ENCODE measurements at regions not wholly inside any gene's neighbourhood (a gene's known extent, or its start where the extent isn't known, plus 50 kb on each side); places are given as distances from the start of the nearest gene placed in this dataset.
A peak's percentile ranks its signal among the peaks of the same experiment; 100 is the strongest.
"Not testable (repeated sequence)": the region's sequence is repeated elsewhere in the genome, so short reads cannot be mapped to it uniquely, and the experiment has no call there.

- H3K9me3 ChIP-seq: no peaks in the 10 kb centered on the region
- no peaks in the 10 kb centered on the region for H3K36me3 ChIP-seq
- no peaks in the 10 kb centered on the region for H3K27me3 ChIP-seq
- DNase-seq: no peak
- no peak overlapping the region for H3K4me3 ChIP-seq
Observed at GRCh38 chr13:110055089-110055488, 251.9 kb downstream of the COL4A1 start.

GRCh38 chr13:110054041-110054440 lies 252.9 kb downstream of the COL4A1 start:
- H3K36me3 ChIP-seq: no peaks in the 10 kb centered on the region
- no peaks in the 10 kb centered on the region for H3K9me3 ChIP-seq
- no peak overlapping the region for H3K4me3 ChIP-seq
- no peaks in the 10 kb centered on the region for H3K27me3 ChIP-seq
- no peak for DNase-seq

GRCh38 chr13:110047496-110047895 lies 259.5 kb downstream of the COL4A1 start:
- no peaks in the 10 kb centered on the region for H3K36me3 ChIP-seq
- no peak overlapping the region for H3K4me3 ChIP-seq
- DNase-seq: peak; percentile 93
- no peaks in the 10 kb centered on the region for H3K9me3 ChIP-seq
- H3K27me3 ChIP-seq: no peaks in the 10 kb centered on the region

GRCh38 chr13:110046811-110047210 lies 260.1 kb downstream of the COL4A1 start:
- Histone ChIP-seq H3K4me3 (no peak overlapping the region), H3K9me3 (no peaks in the 10 kb centered on the region), H3K36me3 (no peaks in the 10 kb centered on the region), H3K27me3 (no peaks in the 10 kb centered on the region)
- no peak for DNase-seq

- no peaks in the 10 kb centered on the region for H3K36me3 ChIP-seq
- no peaks in the 10 kb centered on the region for H3K9me3 ChIP-seq
- H3K27me3 ChIP-seq: no peaks in the 10 kb centered on the region
- H3K4me3 ChIP-seq: no peak overlapping the region
- DNase-seq: no peak
Observed at GRCh38 chr13:110045919-110046318, 259.5 kb upstream of the IRS2 start.

GRCh38 chr13:110045202-110045601 lies 258.8 kb upstream of the IRS2 start:
- no peak overlapping the region for H3K4me3 ChIP-seq
- DNase-seq: no peak
- no peaks in the 10 kb centered on the region for H3K9me3 ChIP-seq
- H3K27me3 ChIP-seq: no peaks in the 10 kb centered on the region
- H3K36me3 ChIP-seq: no peaks in the 10 kb centered on the region

- Histone ChIP-seq H3K9me3 (no peaks in the 10 kb centered on the region), H3K27me3 (no peaks in the 10 kb centered on the region), H3K36me3 (no peaks in the 10 kb centered on the region), H3K4me3 (no peak overlapping the region)
- no peak for DNase-seq
Observed at GRCh38 chr13:110044551-110045111, 258.2 kb upstream of the IRS2 start.

- Histone ChIP-seq H3K36me3 (no peaks in the 10 kb centered on the region), H3K4me3 (no peak overlapping the region), H3K9me3 (no peaks in the 10 kb centered on the region), H3K27me3 (no peaks in the 10 kb centered on the region)
- no peak for DNase-seq
Observed at GRCh38 chr13:110042253-110042950, 256.0 kb upstream of the IRS2 start.

- H3K27me3 ChIP-seq, H3K9me3 ChIP-seq, DNase-seq, H3K4me3 ChIP-seq, H3K36me3 ChIP-seq: not testable (repeated sequence)
Observed at GRCh38 chr13:110041638-110042037, 255.3 kb upstream of the IRS2 start.

- DNase-seq: no peak
- no peaks in the 10 kb centered on the region for H3K36me3 ChIP-seq
- H3K4me3 ChIP-seq: no peak overlapping the region
- no peaks in the 10 kb centered on the region for H3K9me3 ChIP-seq
- no peaks in the 10 kb centered on the region for H3K27me3 ChIP-seq
Observed at GRCh38 chr13:110037925-110038573, 251.7 kb upstream of the IRS2 start.

GRCh38 chr13:110036060-110036459 lies 249.7 kb upstream of the IRS2 start:
- no peak overlapping the region for H3K4me3 ChIP-seq
- H3K27me3 ChIP-seq: no peaks in the 10 kb centered on the region
- no peaks in the 10 kb centered on the region for H3K36me3 ChIP-seq
- no peaks in the 10 kb centered on the region for H3K9me3 ChIP-seq
- no peak for DNase-seq

GRCh38 chr13:110034031-110034549 lies 247.7 kb upstream of the IRS2 start:
- Histone ChIP-seq H3K4me3 (no peak overlapping the region), H3K9me3 (no peaks in the 10 kb centered on the region), H3K27me3 (no peaks in the 10 kb centered on the region), H3K36me3 (no peaks in the 10 kb centered on the region)
- no peak for DNase-seq

- no peaks in the 10 kb centered on the region for H3K9me3 ChIP-seq
- DNase-seq: no peak
- no peaks in the 10 kb centered on the region for H3K36me3 ChIP-seq
- H3K27me3 ChIP-seq: no peaks in the 10 kb centered on the region
- H3K4me3 ChIP-seq: no peak overlapping the region
Observed at GRCh38 chr13:110032969-110033368, 246.6 kb upstream of the IRS2 start.

- Histone ChIP-seq H3K4me3 (no peak overlapping the region), H3K9me3 (no peaks in the 10 kb centered on the region), H3K36me3 (no peaks in the 10 kb centered on the region), H3K27me3 (no peaks in the 10 kb centered on the region)
- DNase-seq: no peak
Observed at GRCh38 chr13:110030394-110030928, 244.1 kb upstream of the IRS2 start.

- DNase-seq: no peak
- no peaks in the 10 kb centered on the region for H3K27me3 ChIP-seq
Observed at GRCh38 chr13:110028838-110029621, 242.6 kb upstream of the IRS2 start.

GRCh38 chr13:110028311-110028710 lies 241.9 kb upstream of the IRS2 start:
- Histone ChIP-seq H3K36me3 (no peaks in the 10 kb centered on the region), H3K4me3 (no peak overlapping the region), H3K27me3 (no peaks in the 10 kb centered on the region), H3K9me3 (no peaks in the 10 kb centered on the region)
- no peak for DNase-seq

More at GRCh38 chr13:110028838-110029621, 242.6 kb upstream of the IRS2 start:
- Histone ChIP-seq H3K4me3 (no peak overlapping the region), H3K36me3 (no peaks in the 10 kb centered on the region), H3K9me3 (no peaks in the 10 kb centered on the region)
